ENCODE measurements at regions not wholly inside any gene's neighbourhood (a gene's known extent, or its start where the extent isn't known, plus 50 kb on each side); places are given as distances from the start of the nearest gene placed in this dataset.

DNA sequence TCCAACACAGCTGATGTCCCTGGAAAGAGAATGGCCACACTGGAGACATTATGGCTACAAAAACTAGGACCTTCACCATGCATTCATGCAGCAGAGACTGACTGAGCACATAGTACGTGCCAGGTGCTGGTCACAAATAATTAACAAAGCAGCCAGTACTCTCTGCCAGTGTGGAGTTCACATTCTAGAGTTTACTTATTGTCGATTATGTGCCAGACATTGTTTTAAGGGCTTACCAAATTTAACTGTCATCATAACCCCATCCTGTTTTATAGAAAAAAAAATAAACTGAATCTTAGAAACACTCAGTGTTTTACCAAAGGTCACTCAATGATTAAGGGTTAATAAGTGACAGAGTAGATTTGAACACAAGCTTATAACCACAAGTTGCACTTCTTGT is 143.3 kb downstream of the RRAGC start:
- no peak for DNase-seq

DNA sequence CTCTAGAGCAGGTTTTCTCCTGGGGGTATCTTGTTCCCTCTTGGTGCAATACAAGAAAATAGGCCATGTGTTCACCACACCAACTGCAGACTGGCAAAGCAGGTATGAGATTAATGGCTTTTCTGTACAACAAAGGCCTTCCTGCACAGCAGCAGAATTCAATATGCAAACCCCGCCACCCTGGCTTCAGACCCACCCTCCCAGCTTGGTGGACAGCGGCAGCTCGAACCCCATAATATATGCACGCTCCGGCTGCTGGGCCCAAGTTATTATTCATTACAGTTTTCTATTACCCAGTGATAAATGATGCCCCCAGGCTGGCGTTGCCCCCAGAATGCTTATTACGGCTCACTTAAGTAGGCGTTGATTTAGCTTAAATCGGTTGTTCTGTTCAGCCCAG is 144.2 kb downstream of the RRAGC start:
- DNase-seq: no peak

DNA sequence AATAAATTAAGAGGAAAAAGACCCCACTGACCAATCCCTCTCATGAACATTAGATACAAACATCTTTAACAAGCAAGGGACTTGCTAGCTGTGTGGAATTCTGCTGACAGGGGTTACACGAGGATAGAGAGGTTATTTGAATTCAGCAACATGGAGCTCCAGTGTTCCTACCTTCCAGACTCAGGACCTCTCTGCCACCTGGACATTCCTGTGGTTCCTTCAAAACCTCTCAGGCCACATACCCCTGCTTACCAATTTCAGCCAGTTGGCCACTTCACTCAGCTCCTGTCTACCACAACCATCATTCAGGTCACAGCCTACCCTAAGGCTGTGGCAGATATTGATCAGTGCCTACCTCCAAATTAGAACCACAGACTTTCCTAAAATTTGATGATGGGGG is 147.5 kb downstream of the RRAGC start:
- DNase-seq: no peak

DNA sequence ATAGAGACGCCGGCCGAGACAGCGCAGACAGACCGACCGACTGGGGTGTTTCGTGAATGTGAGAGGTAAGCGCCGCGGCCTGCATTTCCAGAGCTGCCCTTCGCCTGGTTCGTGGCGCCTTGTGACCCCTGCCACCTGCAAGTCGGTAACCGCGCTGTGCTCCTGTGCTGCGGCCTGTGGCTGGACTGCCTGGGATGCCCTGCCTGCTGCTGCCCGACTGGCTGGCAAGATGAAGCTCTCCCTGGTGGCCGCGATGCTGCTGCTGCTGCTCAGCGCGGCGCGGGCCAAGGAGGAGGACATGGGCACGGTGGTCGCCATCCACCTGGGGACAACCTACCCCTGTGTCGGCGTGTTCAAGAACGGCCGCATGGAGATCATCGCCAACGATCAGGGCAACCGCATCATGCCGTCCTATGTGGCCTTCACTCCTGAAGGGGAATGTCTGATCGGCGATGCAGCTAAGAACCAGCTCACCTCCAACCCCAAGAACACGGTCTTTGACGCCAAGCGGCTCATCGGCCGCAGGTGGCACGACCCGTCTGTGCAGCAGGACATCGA is 150.8 kb downstream of the RRAGC start:
- DNase-seq: no peak

DNA sequence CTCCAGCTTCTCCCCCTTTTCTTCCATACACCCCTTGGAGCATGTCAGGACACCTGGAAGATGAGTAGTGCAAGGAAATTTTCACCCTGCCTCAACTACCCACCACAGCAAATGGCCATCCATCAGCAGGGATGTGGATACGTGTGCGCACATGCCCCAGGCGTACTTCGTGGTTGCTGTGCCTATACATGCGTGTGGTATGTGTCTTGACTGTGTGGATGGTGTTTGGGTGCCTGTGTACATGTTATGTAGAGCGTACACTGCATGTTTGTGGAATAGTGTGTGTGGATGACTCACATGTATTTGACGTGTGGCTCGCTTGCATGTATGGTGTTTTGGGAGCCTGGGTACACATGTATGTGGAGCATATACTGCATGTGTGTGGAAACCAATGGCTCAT is 158.5 kb downstream of the RRAGC start:
- DNase-seq: no peak

DNA sequence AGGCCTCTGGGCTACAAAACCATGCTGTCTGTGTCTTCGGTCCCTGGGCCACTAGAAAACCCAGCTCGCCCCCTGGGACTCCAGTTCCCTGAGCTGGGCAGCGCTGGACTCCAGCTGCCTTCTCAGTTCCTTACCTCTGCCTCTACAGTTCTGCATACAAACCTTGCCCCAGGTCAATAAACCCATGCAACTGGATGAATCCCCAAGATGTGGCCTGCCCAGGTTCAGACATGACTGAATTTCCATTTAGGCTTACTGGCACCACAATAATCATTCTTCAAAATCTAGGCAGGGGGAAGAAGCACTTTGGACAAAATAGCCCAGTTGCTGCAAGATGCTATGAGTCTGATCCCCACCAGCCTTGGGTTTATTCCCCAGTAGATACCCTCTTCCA is 159.5 kb downstream of the RRAGC start:
- no peak for DNase-seq

DNA sequence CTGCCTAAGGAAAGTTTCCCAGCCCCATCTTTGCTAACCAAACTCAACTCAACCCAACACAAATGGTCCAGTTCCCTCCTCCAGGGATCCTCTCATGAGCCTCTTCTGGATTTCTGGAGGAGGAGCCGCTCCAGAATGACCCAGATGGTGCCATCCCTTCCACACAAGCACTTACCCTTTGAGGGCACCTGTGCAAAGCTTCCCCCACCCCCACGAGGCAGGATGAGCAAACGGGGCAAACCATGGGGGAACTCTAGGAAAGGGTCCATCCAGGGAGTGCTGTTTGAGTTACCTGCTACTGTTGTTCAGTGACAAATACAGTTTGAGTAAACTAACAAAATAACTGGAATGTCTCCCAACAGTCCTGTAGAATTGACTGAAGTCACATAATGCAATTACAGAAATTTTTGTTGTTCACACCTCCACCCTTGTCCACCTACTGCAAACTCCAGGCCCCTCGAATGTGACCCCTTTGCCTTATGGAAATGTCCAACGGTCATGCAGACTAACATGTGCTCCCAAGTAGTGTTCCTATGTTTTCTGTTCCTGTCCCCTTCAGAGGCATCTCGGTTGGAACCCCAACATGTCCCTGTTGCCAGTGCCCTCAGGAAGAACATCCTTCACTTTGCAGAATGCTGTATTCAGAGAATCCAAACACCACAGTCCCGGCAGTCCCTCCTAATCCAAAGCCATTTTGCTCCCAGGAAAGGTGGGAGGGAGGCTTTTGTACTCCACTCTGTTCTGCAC is 160.1 kb downstream of the RRAGC start:
- DNase-seq: no peak

DNA sequence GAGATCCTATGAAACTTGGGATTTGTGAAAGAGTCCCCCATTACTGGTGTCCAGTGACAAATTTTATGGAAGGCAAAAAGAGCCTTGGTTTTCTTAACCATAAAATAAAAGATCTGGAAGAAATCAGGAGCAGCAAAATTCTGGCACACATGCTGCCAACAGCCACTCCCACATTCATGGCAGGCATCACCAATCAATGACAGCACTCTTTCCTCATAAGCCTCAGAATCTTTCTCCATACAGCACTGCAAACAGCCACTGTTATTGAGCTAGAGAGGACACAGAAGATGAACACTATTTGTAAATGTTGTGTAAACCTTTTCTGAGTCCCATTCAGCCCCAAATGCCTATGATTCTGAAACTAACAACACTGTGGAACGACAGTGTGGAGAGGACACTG is 162.2 kb downstream of the RRAGC start:
- no peak for DNase-seq

DNA sequence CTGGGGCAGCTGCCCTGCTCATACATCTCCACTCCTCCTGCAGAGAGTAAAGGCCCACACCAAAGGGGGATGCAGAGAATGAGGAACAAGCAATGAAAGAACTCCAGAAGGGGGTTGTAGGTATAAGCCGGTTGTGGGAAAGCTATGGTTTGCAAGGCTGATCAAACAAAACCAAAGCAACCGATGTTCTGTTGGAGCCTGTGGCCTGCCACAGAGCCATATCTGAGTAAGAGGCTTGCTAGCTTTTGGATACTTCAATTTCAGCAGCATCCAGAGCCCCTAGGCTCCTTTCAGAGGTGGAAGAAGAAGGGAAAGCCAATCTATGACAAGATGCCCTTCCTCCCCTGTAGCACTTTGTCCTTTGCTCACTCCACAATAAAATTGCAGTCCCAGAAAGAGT is 163.2 kb downstream of the RRAGC start:
- DNase-seq: no peak

DNA sequence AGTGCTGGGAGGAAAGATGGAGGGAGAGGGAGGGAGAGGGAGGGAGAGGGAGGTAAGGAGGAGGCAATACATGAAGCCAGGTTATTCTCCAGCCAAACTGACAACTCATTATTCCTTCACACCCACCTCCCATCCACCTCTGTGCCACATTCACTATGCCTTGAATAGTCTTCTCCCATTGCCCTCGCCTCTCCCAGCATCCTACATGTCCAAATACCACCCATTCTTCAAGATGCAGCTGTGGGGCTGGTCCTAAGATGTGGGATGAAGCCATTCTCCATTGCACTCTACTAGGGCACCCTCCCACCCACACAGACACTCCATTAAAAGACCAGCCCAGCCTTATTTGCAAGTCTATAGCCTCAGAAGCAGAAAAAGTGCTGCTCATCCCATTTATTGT is 165.8 kb downstream of the RRAGC start:
- no peak for DNase-seq

DNA sequence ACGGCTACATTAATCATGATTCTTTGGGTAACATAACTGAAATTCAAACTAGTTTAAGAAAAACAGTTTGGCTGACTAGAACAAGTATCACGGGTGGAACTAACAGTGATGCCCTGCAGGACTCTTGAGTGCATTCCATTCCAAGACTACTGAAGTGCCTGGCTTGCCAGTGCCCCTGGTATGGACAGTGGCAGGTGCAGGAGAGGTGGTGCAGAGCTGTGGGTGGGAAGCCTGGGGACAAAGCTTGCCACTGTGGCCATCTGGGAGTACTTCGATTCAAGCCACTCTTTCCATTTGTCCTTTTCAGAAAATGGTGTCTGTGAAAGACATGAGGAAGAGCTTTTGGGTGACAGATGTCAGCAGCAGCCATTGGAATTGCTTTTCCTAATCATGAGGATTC is 166.5 kb downstream of the RRAGC start:
- DNase-seq: no peak

DNA sequence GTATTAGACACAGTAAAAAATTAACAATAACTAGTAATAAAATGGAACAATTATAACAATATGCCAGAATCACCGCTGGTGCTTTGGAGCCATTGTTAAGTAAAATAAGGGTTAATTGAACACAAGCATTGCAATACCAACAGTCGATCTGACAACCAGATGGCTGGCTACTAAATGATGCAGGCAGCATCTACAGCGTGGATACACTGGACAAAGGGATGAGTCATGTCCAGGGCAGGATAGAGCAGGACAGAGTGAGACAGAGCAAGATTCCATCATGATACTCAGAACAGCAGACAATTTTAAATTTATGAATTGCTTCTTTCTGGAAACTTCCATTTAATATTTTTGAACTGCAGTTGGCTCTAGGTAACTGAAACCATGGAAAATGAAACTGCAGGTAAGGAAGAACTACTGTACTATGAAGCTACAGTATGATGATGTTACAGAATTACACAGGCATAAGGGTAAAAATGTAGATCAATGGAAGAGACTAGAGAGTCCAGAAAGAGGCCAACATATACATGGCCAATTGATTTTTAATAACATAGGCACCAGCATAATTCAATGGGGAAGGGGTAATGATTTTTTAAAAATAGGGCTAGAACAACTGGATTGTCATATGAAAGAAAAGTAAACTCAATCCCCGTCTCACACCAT is 168.7 kb downstream of the RRAGC start:
- DNase-seq: no peak

DNA sequence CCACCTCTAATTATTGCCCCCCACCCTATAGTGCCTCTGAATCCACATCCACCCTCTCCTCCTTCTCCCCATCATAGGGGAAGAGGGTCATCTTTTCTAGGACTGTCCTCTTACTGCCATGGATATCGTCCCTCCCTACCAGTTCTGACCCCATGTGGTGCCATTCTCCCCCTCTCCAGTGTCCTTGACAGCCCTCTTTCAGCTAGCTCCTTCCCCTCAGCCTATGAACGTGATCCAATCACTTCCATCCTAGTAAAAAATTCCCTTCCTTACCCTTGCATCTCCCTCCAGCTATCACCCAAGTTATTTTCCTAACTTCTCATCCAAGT is 172.7 kb downstream of the RRAGC start:
- DNase-seq: no peak

DNA sequence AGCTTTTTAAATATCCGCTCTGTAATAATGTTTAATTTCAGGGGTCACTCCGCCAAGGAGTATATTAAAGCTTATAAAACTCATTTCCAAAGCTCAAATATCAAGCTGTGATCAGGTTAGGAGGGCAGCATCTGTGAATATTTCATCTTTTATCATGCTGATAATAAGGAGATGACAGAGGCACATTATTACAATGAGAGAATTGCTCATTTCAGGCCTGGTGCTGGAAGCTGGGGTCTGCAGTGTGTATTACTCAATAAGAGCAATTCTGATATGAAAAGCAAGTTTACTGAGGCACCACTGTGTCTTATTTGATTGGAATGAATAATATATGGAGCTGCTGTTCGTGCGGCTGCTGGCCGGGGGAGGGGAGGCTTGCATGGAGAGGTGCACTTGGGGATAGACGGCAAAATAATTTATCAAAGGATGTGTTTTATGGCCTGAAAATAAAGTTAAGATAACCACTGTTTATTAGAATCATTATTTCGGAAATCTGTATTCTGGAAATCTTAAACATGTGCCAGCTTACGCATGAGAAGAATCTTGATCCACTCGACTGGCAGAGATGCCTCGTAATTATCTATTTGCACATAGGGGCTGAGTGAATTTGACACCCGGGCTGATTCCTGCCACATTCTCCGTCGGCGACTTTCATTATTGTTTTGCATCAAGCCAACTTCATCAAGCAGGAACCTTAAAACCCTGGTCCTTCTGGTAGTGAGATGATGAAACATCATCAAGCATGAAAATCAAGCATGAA is 173.2 kb downstream of the RRAGC start:
- DNase-seq: no peak

DNA sequence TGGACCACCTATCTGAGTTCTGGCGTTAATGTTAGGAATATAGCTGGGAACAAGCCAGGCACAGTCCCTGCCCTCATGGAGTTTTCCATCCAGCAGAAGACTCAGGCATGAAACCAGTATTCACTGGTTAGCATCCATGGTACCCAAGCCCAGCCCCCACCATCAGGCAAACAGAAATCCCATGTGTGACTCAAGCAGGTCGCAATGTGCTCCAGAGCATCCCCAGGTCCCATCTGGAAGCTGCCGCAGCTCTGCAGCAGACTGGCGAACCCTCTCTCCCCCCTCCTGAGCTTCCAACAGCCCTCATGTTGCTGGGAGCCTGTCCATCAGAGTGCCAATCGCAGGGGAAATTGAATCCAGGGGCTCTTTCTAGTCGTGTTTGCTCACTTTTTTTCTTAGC is 174.2 kb downstream of the RRAGC start:
- no peak for DNase-seq

DNA sequence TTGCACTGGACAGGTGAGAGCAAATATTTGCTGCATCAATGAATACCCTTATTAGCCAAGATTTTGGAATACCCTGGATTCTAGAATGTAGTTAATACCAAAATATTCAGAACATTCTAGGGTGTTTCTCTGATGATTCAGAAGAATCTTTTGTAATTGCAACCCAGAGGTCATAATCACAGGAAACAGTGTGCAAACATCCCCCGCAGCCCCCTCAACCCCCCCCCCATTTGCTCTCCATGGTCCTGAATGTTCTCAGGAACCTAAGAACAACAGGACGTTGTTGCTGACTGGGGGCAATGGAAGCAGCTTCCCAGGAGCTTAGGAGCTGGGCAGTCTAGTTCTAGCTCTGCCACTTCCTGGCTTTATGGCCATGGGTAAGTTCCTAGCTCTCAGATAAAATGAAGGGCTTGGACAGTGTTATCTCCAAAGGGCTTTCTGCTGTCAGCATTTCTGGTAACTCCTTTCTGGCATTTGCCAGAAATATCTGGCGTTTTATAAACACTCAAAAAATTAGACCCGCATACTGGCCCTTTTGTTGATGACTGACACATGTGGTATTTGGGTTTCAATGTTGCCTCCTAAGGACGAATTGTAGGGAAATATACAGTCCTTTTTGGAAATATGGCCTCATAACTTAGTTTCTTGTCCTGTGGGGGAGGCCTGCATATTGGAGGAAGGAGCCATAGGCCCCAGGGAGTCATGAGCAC is 178.6 kb downstream of the RRAGC start:
- DNase-seq: no peak

DNA sequence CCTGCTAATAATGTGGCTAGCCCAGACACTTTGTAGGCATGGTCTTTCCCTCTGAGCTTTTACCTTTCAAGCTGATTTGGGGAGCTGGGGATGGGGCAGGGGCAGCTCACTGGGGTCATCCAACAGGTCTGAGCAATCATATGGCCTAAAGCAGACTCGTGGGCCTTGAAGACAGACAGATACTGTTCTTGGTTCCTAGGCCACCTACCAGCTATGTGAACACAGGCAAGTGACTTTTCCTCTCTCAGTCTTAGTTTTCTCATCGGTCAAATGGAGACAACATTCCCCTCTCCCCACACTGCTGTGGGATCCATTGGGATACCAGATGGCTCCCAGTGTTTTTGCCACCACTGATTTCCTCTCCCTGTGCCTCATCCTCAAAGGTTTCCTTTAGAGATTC is 181.8 kb downstream of the RRAGC start:
- DNase-seq: no peak

DNA sequence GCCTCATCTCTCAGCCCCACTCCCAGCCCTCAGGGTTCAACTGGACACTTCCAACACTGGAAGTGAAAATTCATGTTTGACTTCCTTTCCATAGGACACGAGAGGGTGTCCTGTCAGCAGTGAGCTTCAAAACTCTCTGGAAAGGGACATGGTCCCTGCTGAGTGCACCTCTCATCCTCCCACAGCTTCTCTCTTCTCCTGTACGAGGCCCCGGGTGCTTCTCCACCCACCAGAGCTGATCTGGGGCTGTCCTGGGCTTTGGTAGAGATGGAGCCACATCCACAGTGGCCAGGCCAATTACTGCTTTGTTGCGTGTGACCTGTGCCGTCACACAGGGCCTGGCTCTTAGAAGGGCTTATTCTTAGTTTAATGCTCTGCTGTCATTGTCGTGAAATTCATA is 182.3 kb downstream of the RRAGC start:
- DNase-seq: no peak

DNA sequence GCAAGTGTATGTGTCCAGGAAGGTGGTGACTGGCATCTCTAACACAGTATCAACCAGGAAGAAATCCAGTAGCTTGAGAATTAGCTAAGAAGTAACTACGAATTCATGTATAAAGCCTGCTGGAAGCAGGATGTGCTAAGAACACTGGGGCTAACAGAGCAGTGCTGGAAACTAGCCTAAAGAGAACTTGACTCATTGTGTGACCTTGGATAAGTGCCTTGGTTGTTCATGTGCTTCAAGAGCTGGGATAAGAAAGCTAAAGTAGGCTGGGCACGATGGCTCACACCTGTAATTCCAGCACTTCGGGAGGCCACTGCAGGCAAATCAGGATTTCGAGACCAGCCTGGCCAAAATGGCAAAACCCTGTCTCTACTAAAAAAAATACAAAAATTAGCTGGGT is 186.9 kb downstream of the RRAGC start:
- no peak for DNase-seq

DNA sequence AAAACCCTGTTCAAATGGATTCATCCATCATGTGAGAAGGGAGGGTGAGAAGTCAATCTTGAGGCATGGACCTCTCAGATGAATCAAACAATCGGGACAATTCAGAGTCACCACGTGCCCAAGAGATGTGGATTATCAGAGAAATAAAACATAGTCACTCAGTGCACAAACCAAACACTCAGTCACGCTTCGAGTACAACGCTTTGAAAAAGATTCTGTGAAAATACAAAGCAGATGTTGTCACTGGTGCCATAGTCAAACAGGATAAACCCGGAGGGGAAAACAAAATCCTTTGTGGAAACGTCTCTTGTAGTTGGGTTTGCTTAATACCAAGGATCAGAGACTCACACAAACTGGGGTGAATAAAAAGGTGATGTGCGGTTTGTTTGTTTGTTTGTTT is 188.4 kb downstream of the RRAGC start:
- DNase-seq: no peak

DNA sequence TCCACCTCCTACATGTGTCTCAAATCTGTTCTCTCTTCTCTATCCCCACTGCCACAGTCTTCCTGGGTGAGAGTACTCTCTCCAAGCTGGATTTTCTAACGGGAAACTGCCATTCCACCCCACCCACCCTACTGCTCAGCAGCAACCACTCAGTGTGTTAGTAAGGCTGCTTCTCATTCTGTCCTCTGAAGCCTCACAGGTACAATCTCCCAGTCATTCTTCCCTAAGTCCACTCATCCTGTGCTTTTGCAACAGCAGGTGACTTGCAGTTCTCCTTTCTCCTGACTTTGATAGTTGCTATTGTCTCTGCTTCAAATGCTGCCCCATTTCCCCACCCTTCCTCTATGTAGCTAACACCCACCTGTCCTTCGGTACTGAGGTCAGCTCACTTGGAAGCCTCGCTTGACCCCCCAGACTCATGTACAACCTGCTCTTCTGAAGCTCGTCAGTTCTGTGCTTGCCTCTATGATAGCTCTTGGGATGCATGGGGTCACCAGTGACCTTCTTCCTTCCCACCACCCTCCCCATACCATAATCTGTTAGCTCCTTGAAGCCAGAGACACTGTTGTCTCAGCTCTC is 188.9 kb downstream of the RRAGC start:
- no peak for DNase-seq

DNA sequence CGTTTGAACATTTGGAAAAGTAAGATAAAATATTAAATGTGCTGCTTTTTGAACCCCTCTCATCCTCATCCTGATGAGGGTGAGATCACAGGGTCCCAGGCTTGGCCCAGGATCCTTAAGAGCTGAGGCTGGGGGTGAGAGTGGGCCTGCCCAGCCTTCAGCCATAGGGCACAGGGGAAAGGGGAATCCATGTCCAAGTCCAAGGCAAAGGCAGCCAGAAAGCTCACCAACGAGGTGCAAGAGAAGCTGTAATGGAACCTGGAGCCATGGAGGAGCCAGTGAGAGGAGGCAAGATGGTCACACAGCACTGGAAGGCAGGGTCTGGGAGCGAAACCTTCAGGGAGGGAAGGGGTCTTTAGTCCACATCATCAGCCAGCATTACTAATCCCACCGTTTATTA is 191.9 kb downstream of the RRAGC start:
- no peak for DNase-seq

DNA sequence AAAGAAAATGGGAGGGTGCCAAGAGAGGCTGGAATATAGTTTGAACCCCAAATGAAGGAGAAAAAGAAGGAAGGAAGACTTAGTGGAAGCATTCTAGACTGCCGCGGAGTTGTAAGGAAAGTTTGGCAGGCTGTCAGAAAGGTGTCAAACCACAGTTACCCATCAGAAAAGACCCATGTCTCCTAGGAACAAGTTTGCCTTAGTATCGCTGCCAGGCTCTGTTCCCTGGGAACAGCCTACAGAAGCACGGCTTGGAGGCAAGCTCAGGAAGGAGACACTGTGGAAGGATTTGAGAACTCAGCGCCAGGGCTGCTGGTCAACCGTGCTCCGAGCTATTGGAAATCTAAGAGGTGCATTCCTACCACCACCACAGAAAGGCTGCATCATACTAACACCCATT is 197.4 kb downstream of the RRAGC start:
- DNase-seq: no peak

Measured in femur (tissue), 1 donor.